GM21825 (cell line): ENCODE measurements at regions not wholly inside any gene's neighbourhood (a gene's known extent, or its start where the extent isn't known, plus 50 kb on each side); places are given as distances from the start of the nearest gene placed in this dataset.

Source experiments
- ATAC-seq: cut with Tn5 transposase; IDR thresholded peaks from one replicate; pipeline ENCODE4 v1.9.1; 2021; ENCODE audit warnings: mild to moderate bottlenecking, moderate library complexity; ENCODE audit not compliant: unreplicated experiment

GRCh38 chr22:22080270-22080669 lies 97.7 kb upstream of the TOP3B start:
- ATAC-seq = no peak

- ATAC-seq = no peak
These were observed 97.0 kb upstream of the TOP3B start for GRCh38 chr22:22079404-22080148.

- no peak for ATAC-seq
These were observed 95.7 kb upstream of the TOP3B start for GRCh38 chr22:22078329-22078728.

- ATAC-seq = no peak
These were observed 94.5 kb upstream of the TOP3B start for GRCh38 chr22:22076932-22077703.

GRCh38 chr22:22076361-22076760 lies 93.8 kb upstream of the TOP3B start:
- ATAC-seq = no peak

GRCh38 chr22:22075382-22076163 lies 93.0 kb upstream of the TOP3B start:
- ATAC-seq = no peak

GRCh38 chr22:22074634-22075381 lies 92.2 kb upstream of the TOP3B start:
- ATAC-seq = no peak

- ATAC-seq = no peak
These were observed 91.4 kb upstream of the TOP3B start for GRCh38 chr22:22073769-22074561.

- no peak for ATAC-seq
These were observed 89.7 kb upstream of the TOP3B start for GRCh38 chr22:22072169-22072836.

- ATAC-seq = no peak
These were observed 88.9 kb upstream of the TOP3B start for GRCh38 chr22:22071455-22071854.

GRCh38 chr22:22070371-22070824 lies 87.8 kb upstream of the TOP3B start:
- ATAC-seq = no peak

- ATAC-seq = no peak
These were observed 87.1 kb upstream of the TOP3B start for GRCh38 chr22:22069450-22070370.

GRCh38 chr22:22068657-22069056 lies 86.1 kb upstream of the TOP3B start:
- ATAC-seq = no peak

GRCh38 chr22:22068025-22068424 lies 85.4 kb upstream of the TOP3B start:
- no peak for ATAC-seq

- ATAC-seq = no peak
These were observed 84.6 kb upstream of the TOP3B start for GRCh38 chr22:22067192-22067591.

- no peak for ATAC-seq
These were observed 82.0 kb upstream of the TOP3B start for GRCh38 chr22:22064580-22064979.

- ATAC-seq = no peak
These were observed 79.8 kb upstream of the TOP3B start for GRCh38 chr22:22062306-22062793.
